Psoas muscle (tissue), 7 donors: ENCODE measurements at regions not wholly inside any gene's neighbourhood (a gene's known extent, or its start where the extent isn't known, plus 50 kb on each side); places are given as distances from the start of the nearest gene placed in this dataset.

Experiments
- ATAC-seq, 4 donors: fragments of 200-7000 bp; cut with Tn5 transposase; one replicate each; pipeline ENCODE4 v1.9.1; 2020; ENCODE audit warnings: moderate library complexity in 3 of 4, mild to moderate bottlenecking in 2 of 4
- DNase-seq, 2 donors: peaks; one replicate each; pipeline ENCODE4 v3.0.0-alpha.2; 2020
- H3K27ac ChIP-seq: fragments of 200-600 bp; one replicate; pipeline ENCODE4 v1.8.0; 2022
- H3K27me3 ChIP-seq, 3 donors: fragments of 200-600 bp in 1 of 3; one replicate each; pipeline versions ENCODE4 v1.6.1 to v1.8.0; 2013 to 2022; ENCODE audit warnings: low read length in 2 of 3, mild to moderate bottlenecking in 2 of 3, moderate library complexity in 1 of 3; ENCODE audit not compliant: insufficient read depth in 3 of 3
- H3K36me3 ChIP-seq, 2 donors: fragments of 200-600 bp in 1 of 2; one replicate each; pipeline versions ENCODE4 v1.6.1 to v1.8.0; 2013 to 2022; ENCODE audit warnings: low read depth in 1 of 2, mild to moderate bottlenecking in 1 of 2, moderate library complexity in 1 of 2; ENCODE audit not compliant: insufficient read depth in 1 of 2
- H3K4me1 ChIP-seq: fragments of 200-600 bp; one replicate; pipeline ENCODE4 v1.8.0; 2022
- H3K4me3 ChIP-seq: fragments of 200-600 bp; one replicate; pipeline ENCODE4 v1.8.0; 2022; ENCODE audit warnings: mild to moderate bottlenecking
- H3K9me3 ChIP-seq: fragments of 200-600 bp; one replicate; pipeline ENCODE4 v1.8.0; 2022
- WGBS, 3 donors: extraction: QIAGEN DNeasy Blood & Tissue Kit; methylation state at CpG; one replicate each; pipeline versions ENCODE4 v1.1.6 to v1.1.7; 2013; 5-methylcytosine and 5-hydroxymethylcytosine counted together
- intact Hi-C, 2 donors: fragments of 100-400 bp; cut with DNase I; formaldehyde crosslinking; loops; one replicate each; pipeline versions ENCODE4 v1.11.0 to v1.14.2; 2022
- TF ChIP-seq, protein P1 (sequence below): fragments of 200-600 bp; IDR thresholded peaks from one replicate; pipeline ENCODE4 v1.8.0; 2022; ENCODE audit warnings: antibody characterized with exemption
- donor health status: healthy with polysubstance abuse.
- donor health status: DM: no; HTN: no; CAD: no; lungs with moderate emphysema.
- donor health status: Bipolar disorder and iron deficiency.
- donor health status: healthy.
- donor health status: DM: yes; HTN: yes; CAD: no.
- donor health status: DM: no; HTN: no; CAD: no.
- donor health status: DM: yes; HTN: yes; CAD: no.

- no peaks in the 10 kb centered on the region for H3K27me3 ChIP-seq
- WGBS, 3 donors, result 93 to 100% (median 95%) methylated on average over 1 of the region's 1 CpG
- no peaks in the 10 kb centered on the region for H3K9me3 ChIP-seq
- no peak for DNase-seq
- H3K4me3 ChIP-seq, result no peak overlapping the region
- no peak overlapping the region for H3K27ac ChIP-seq
- H3K4me1 ChIP-seq, result no peaks in the 10 kb centered on the region
- TF ChIP-seq, protein P1, sequence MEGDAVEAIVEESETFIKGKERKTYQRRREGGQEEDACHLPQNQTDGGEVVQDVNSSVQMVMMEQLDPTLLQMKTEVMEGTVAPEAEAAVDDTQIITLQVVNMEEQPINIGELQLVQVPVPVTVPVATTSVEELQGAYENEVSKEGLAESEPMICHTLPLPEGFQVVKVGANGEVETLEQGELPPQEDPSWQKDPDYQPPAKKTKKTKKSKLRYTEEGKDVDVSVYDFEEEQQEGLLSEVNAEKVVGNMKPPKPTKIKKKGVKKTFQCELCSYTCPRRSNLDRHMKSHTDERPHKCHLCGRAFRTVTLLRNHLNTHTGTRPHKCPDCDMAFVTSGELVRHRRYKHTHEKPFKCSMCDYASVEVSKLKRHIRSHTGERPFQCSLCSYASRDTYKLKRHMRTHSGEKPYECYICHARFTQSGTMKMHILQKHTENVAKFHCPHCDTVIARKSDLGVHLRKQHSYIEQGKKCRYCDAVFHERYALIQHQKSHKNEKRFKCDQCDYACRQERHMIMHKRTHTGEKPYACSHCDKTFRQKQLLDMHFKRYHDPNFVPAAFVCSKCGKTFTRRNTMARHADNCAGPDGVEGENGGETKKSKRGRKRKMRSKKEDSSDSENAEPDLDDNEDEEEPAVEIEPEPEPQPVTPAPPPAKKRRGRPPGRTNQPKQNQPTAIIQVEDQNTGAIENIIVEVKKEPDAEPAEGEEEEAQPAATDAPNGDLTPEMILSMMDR, result no peak
- H3K36me3 ChIP-seq, result no peaks in the 10 kb centered on the region
- intact Hi-C loops, result no loop called here
- no peak for ATAC-seq
These were observed 712.5 kb downstream of the DCDC2C start for GRCh38 chr2:4415810-4416413.

DNA sequence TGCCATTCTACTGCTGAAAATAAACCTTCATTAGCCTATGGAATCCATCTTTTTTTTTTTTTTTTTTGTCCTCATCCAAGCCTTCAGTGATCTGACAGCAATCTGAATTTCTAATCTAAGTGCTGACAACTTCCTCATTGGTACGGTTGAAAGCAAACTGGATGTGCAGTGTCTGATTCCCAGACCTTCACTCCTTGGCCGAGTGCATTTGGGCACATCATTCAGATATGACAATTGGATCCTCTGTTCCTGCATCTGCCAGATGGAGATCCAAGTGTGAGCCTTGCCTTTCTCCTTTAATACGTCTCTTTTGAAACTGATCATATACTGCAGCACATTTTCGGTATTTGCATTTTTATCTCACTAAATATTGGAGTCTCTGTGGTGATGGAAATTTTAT lies 713.1 kb downstream of the DCDC2C start:
- ATAC-seq (no peak), DNase-seq (no peak)
- intact Hi-C loops, result no loop called here
- Histone ChIP-seq H3K27me3 (no peaks in the 10 kb centered on the region), H3K36me3 (no peaks in the 10 kb centered on the region), H3K4me1 (no peaks in the 10 kb centered on the region), H3K4me3 (no peak overlapping the region), H3K9me3 (no peaks in the 10 kb centered on the region), H3K27ac (no peak overlapping the region)
- TF ChIP-seq, protein P1, result no peak
- 45 to 55% (median 50%) methylated on average over 4 of the region's 4 CpGs for WGBS, 3 donors

DNA sequence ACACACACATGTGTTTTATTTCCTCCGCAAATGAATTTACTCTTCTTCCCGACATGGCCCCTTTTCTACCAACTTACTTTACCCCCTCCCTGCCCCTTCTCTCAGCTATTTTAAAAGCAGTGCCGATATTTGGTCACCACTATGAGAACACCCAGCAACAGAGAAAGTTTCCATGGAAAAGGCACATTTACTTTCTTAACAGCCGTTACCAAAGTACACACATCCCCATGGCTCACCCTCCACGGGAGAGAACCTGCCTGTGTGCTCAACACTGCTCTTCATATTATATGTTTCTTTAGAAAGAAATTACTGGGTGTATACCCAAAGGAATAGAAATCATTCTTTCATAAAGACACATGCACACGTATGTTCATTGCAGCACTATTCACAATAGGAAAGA lies 714.4 kb downstream of the DCDC2C start:
- H3K36me3 ChIP-seq, result no peaks in the 10 kb centered on the region
- H3K27ac ChIP-seq, result no peak overlapping the region
- no peaks in the 10 kb centered on the region for H3K4me1 ChIP-seq
- TF ChIP-seq, protein P1, result no peak
- WGBS, 3 donors, result 91 to 94% (median 92%) methylated on average over 6 of the region's 6 CpGs
- peaks cover 0 to 2% (median 0%) of the 10 kb centered on the region in 3 donors for H3K27me3 ChIP-seq
- no peak for ATAC-seq
- no peak overlapping the region for H3K4me3 ChIP-seq
- H3K9me3 ChIP-seq, result no peaks in the 10 kb centered on the region
- intact Hi-C loops, result no loop called here
- DNase-seq, result no peak

DNA sequence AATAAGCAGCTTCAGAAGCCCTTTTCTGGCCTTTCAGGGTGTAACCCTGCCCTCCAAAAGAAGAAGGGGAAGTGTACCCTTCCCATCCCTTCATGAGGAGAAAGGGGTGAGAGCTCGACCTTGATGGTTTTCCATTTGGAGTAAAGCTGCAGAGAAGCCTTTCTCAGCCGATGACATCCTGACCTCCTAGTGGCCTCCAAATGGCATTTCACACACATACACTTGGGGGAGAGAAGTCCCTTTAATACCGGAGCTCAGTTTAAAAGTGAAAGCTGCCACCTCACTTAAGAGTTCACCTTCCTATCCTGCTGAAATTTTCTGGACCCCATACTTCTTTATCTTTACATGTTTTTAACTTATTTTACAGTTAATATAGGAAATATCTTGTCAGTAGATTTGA lies 716.7 kb downstream of the DCDC2C start:
- ATAC-seq, result no peak
- H3K4me1 ChIP-seq, result no peaks in the 10 kb centered on the region
- H3K4me3 ChIP-seq, result no peak overlapping the region
- no peak for DNase-seq
- peaks cover 0 to 2% (median 0%) of the 10 kb centered on the region in 3 donors for H3K27me3 ChIP-seq
- no peaks in the 10 kb centered on the region for H3K9me3 ChIP-seq
- TF ChIP-seq, protein P1, result no peak
- H3K27ac ChIP-seq, result no peak overlapping the region
- 36 to 42% (median 39%) methylated on average over 3 of the region's 3 CpGs for WGBS, 3 donors
- intact Hi-C loops, result no loop called here
- H3K36me3 ChIP-seq, result no peaks in the 10 kb centered on the region

DNA sequence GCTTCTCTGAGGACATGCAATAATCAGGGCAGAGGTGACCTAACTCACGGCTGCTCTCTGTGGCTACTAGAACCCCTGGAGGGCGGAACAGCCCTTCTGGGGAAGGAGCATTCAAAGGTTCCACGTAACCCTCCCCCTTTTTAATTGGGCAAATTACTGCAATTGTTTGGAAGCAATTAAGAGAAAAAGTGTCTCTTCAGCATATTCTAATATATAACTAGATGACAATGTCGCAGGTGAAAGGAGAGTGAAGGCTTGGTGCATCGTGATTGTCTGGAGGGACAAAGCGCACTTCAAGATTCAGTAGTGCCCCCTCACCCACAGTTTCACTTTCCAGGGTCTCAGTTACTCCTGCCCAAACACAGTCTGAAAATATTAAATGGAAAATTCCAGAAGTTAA lies 720.8 kb downstream of the DCDC2C start:
- Histone ChIP-seq H3K36me3 (no peaks in the 10 kb centered on the region), H3K4me1 (no peaks in the 10 kb centered on the region), H3K4me3 (no peak overlapping the region), H3K27ac (no peak overlapping the region), H3K27me3 (peaks cover 0 to 2% (median 0%) of the 10 kb centered on the region in 3 donors), H3K9me3 (no peaks in the 10 kb centered on the region)
- 92 to 96% (median 96%) methylated on average over 6 of the region's 6 CpGs for WGBS, 3 donors
- no peak for DNase-seq
- ATAC-seq, result no peak
- TF ChIP-seq, protein P1, result no peak
- intact Hi-C loops, result no loop called here
